OCI-LY7 (cell line): ENCODE measurements at regions not wholly inside any gene's neighbourhood (a gene's known extent, or its start where the extent isn't known, plus 50 kb on each side); places are given as distances from the start of the nearest gene placed in this dataset.

Experiments used
- CTCF ChIP-seq: fragments of 200-600 bp; sonication (generic); conservative IDR thresholded peaks from 2 replicates; pipeline ENCODE4 v1.5.1; 2014; ENCODE audit warnings: mild to moderate bottlenecking, antibody characterized with exemption, low read length, moderate library complexity, mixed read lengths
- EZH2phosphoT487 ChIP-seq: fragments of 200-600 bp; sonication (generic); IDR thresholded peaks from 2 replicates; pipeline ENCODE4 v1.6.1; 2018; ENCODE audit warnings: low read depth, borderline replicate concordance, mild to moderate bottlenecking, mixed run types, antibody characterized with exemption, low read length, moderate library complexity, mixed read lengths

GRCh38 chr13:67481445-67481844 lies 251.3 kb upstream of the PCDH9 start:
- no peak for TF ChIP-seq CTCF
- TF ChIP-seq EZH2phosphoT487 = no peak
